H9 (cell line): ENCODE measurements at regions not wholly inside any gene's neighbourhood (a gene's known extent, or its start where the extent isn't known, plus 50 kb on each side); places are given as distances from the start of the nearest gene placed in this dataset.
A peak's percentile ranks its signal among the peaks of the same experiment; 100 is the strongest.

Experiments used
- DNase-seq: peaks from one replicate; pipeline ENCODE4 v3.0.0-alpha.2; 2017
- H2AFZ ChIP-seq: one replicate; pipeline ENCODE4 v1.6.1; 2013; ENCODE audit warnings: mild to moderate bottlenecking, low read length, control low read depth, moderate library complexity
- H2AK5ac ChIP-seq: 2 replicates; pipeline ENCODE4 v1.6.1; 2013; ENCODE audit warnings: low read length, control low read depth, mixed read lengths; ENCODE audit not compliant: insufficient read length
- H2BK120ac ChIP-seq: one replicate; pipeline ENCODE4 v1.6.1; 2013; ENCODE audit warnings: low read depth, mild to moderate bottlenecking, low read length, control low read depth, inconsistent platforms; ENCODE audit not compliant: poor library complexity, severe bottlenecking
- H2BK12ac ChIP-seq: 2 replicates; pipeline ENCODE4 v1.6.1; 2013; ENCODE audit warnings: low read length, control low read depth, mixed read lengths, low read depth; ENCODE audit not compliant: insufficient read length
- H2BK15ac ChIP-seq: 2 replicates; pipeline ENCODE4 v1.6.1; 2013; ENCODE audit warnings: low read depth, low read length, control low read depth
- H2BK20ac ChIP-seq: one replicate; pipeline ENCODE4 v1.6.1; 2013; ENCODE audit warnings: low read depth, mild to moderate bottlenecking, low read length, control low read depth, inconsistent platforms; ENCODE audit not compliant: poor library complexity, severe bottlenecking
- H2BK5ac ChIP-seq: 2 replicates; pipeline ENCODE4 v1.6.1; 2013; ENCODE audit warnings: low read length, control low read depth, mixed read lengths; ENCODE audit not compliant: insufficient read length
- H3K14ac ChIP-seq: 2 replicates; pipeline ENCODE4 v1.6.1; 2013; ENCODE audit warnings: low read length, control low read depth; ENCODE audit not compliant: insufficient read depth
- H3K18ac ChIP-seq: 2 replicates; pipeline ENCODE4 v1.6.1; 2013; ENCODE audit warnings: low read depth, mild to moderate bottlenecking, mixed read lengths, low read length, control low read depth; ENCODE audit not compliant: insufficient read length
- H3K23ac ChIP-seq: 2 replicates; pipeline ENCODE4 v1.6.1; 2013; ENCODE audit warnings: low read length, control low read depth, mixed read lengths, low read depth; ENCODE audit not compliant: insufficient read length
- H3K23me2 ChIP-seq: 2 replicates; pipeline ENCODE4 v1.6.1; 2013; ENCODE audit warnings: low read depth, mild to moderate bottlenecking, mixed read lengths, low read length, control low read depth; ENCODE audit not compliant: insufficient read length, poor library complexity, severe bottlenecking
- H3K27ac ChIP-seq: 2 replicates; pipeline ENCODE4 v1.5.1; 2013; ENCODE audit warnings: low read length, control low read depth, mixed read lengths, low read depth; ENCODE audit not compliant: insufficient read length
- H3K27me3 ChIP-seq: 2 replicates; pipeline ENCODE4 v1.6.1; 2013; ENCODE audit warnings: low read length, control low read depth, inconsistent platforms; ENCODE audit not compliant: insufficient read depth
- H3K4ac ChIP-seq: 2 replicates; pipeline ENCODE4 v1.6.1; 2013; ENCODE audit warnings: low read depth, mild to moderate bottlenecking, control low read depth, inconsistent platforms, low read length, moderate library complexity
- H3K4me1 ChIP-seq: 2 replicates; pipeline ENCODE4 v1.6.1; 2013; ENCODE audit warnings: low read length, control low read depth, inconsistent platforms; ENCODE audit not compliant: insufficient read depth
- H3K4me2 ChIP-seq: 2 replicates; pipeline ENCODE4 v1.6.1; 2013; ENCODE audit warnings: low read length, control low read depth, mixed read lengths; ENCODE audit not compliant: insufficient read length, insufficient read depth
- H3K56ac ChIP-seq: 2 replicates; pipeline ENCODE4 v1.6.1; 2013; ENCODE audit warnings: low read depth, mild to moderate bottlenecking, mixed read lengths, low read length, control low read depth; ENCODE audit not compliant: insufficient read length
- H3K79me1 ChIP-seq: 2 replicates; pipeline ENCODE4 v1.6.1; 2013; ENCODE audit warnings: low read depth, mild to moderate bottlenecking, moderate library complexity, low read length, control low read depth, inconsistent platforms; ENCODE audit not compliant: insufficient read depth, poor library complexity, severe bottlenecking
- H3K79me2 ChIP-seq: 2 replicates; pipeline ENCODE4 v1.6.1; 2013; ENCODE audit warnings: low read length, control low read depth, inconsistent platforms; ENCODE audit not compliant: insufficient read depth
- H3K9ac ChIP-seq: 2 replicates; pipeline ENCODE4 v1.6.1; 2013; ENCODE audit warnings: low read length, control low read depth, mixed read lengths; ENCODE audit not compliant: insufficient read length; ENCODE audit errors: extremely low read depth
- H3K9me3 ChIP-seq: one replicate; pipeline ENCODE4 v1.6.1; 2013; ENCODE audit warnings: low read depth, low read length, inconsistent platforms; ENCODE audit not compliant: control insufficient read depth
- H3T11ph ChIP-seq: one replicate; pipeline ENCODE4 v1.6.1; 2013; ENCODE audit warnings: mild to moderate bottlenecking, low read length, control low read depth, inconsistent platforms
- H4K20me1 ChIP-seq: one replicate; pipeline ENCODE4 v1.6.1; 2013; ENCODE audit not compliant: control insufficient read depth, insufficient read length, insufficient read depth
- H4K5ac ChIP-seq: 2 replicates; pipeline ENCODE4 v1.6.1; 2013; ENCODE audit warnings: low read depth, mild to moderate bottlenecking, mixed read lengths, low read length, control low read depth; ENCODE audit not compliant: insufficient read length
- H4K8ac ChIP-seq: replicated peaks from 2 replicates; pipeline ENCODE4 v1.6.1; 2013; ENCODE audit warnings: low read length, control low read depth, mixed read lengths, low read depth; ENCODE audit not compliant: insufficient read length
- H4K91ac ChIP-seq: 2 replicates; pipeline ENCODE4 v1.6.1; 2013; ENCODE audit warnings: low read depth, mild to moderate bottlenecking, moderate library complexity, mixed read lengths, low read length, control low read depth; ENCODE audit not compliant: insufficient read length
- H3K27ac Mint-ChIP-seq, 3 experiments: 2 replicates in 2 of 3; 3 replicates in 1 of 3; pipeline ENCODE4 v1.8.0; 2020 to 2021; ENCODE audit warnings: mixed read lengths in 3 of 3, mild to moderate bottlenecking in 1 of 3, moderate library complexity in 1 of 3
- H3K27me3 Mint-ChIP-seq: 2 replicates; pipeline ENCODE4 v1.8.0; 2021; ENCODE audit warnings: low read depth, mild to moderate bottlenecking, moderate library complexity, mixed read lengths
- H3K36me3 Mint-ChIP-seq, 3 experiments: 2 replicates in 2 of 3; 3 replicates in 1 of 3; pipeline ENCODE4 v1.8.0; 2020 to 2021; ENCODE audit warnings: low read depth in 3 of 3, mixed read lengths in 3 of 3; ENCODE audit not compliant: insufficient read depth in 1 of 3
- H3K4me1 Mint-ChIP-seq, 2 experiments: 2 replicates each; pipeline ENCODE4 v1.8.0; 2020; ENCODE audit warnings: mixed read lengths in 2 of 2
- H3K4me3 Mint-ChIP-seq, 2 experiments: 2 replicates in 1 of 2; 3 replicates in 1 of 2; pipeline ENCODE4 v1.8.0; 2020 to 2021; ENCODE audit warnings: mild to moderate bottlenecking in 2 of 2, mixed read lengths in 2 of 2, moderate library complexity in 1 of 2
- H3K9me3 Mint-ChIP-seq, 2 experiments: 2 replicates in 1 of 2; 3 replicates in 1 of 2; pipeline ENCODE4 v1.8.0; 2020; ENCODE audit warnings: mild to moderate bottlenecking in 2 of 2, mixed read lengths in 2 of 2, moderate library complexity in 1 of 2
- WGBS: extraction: QIAGEN DNeasy Blood & Tissue Kit; methylation state at CpG from one replicate; pipeline ENCODE4 v1.1.7; 2013; ENCODE audit warnings: missing lambda C conversion rate, low lambda C conversion rate, mixed read lengths; ENCODE audit not compliant: insufficient read length; ENCODE audit errors: extremely low coverage; 5-methylcytosine and 5-hydroxymethylcytosine counted together
- TF ChIP-seq, protein P1 (sequence below): fragments of 200-600 bp; sonication (generic); conservative IDR thresholded peaks from 3 replicates; pipeline ENCODE4 v1.8.0; 2021; ENCODE audit warnings: antibody characterized with exemption, mild to moderate bottlenecking

DNA sequence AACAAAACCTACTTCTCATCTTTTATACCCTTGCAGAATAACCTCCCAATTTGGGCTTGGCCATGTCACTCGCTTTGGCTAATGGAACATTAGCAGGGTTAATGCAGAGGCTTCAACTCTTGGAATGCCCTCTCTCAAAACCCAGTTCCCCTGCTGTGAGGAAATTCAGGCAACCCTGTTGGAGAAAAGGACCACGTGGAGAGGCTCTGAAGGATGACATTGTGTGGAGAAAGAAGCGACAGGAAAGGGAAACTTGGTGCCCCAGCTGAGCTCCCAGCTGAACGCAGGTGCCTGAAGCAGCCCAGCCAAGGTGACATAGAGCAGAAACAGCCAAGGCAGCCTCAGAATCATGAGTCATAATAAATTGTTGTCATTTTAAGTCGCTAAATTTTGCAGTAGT, 214.2 kb upstream of the GHITM start:
- Histone ChIP-seq H4K91ac (no peak overlapping the region), H3K4me2 (no peak overlapping the region), H2BK12ac (no peak overlapping the region), H2BK5ac (no peak overlapping the region), H2BK20ac (no peak overlapping the region), H3K79me1 (no peaks in the 10 kb centered on the region), H2AK5ac (no peak overlapping the region), H3K9ac (no peak overlapping the region), H3K4me1 (peaks cover 2% of the 10 kb centered on the region; the same call in 1 of the 2 replicates), H4K20me1 (no peaks in the 10 kb centered on the region), H3K27me3 (no peaks in the 10 kb centered on the region), H2BK120ac (no peak overlapping the region), H3K56ac (no peak overlapping the region), H3K23me2 (no peaks in the 10 kb centered on the region), H3T11ph (no peak overlapping the region), H3K23ac (no peak overlapping the region), H2AFZ (no peak overlapping the region), H3K4ac (no peak overlapping the region), H3K79me2 (no peaks in the 10 kb centered on the region), H3K18ac (no peak overlapping the region), H2BK15ac (no peak overlapping the region), H3K14ac (no peak overlapping the region), H3K9me3 (no peaks in the 10 kb centered on the region), H4K5ac (no peak overlapping the region), H3K27ac (no peak overlapping the region), H4K8ac (no peak overlapping the region)
- peak; percentile 63 for DNase-seq
- Mint-ChIP-seq H3K27me3 (peaks cover 12% of the 10 kb centered on the region), H3K4me1 (peaks cover 27 to 33% of the 10 kb centered on the region in 2 experiments), H3K27ac (no peak overlapping the region), H3K9me3 (no peaks in the 10 kb centered on the region; a peak in 1 of 5 replicates), H3K4me3 (no peak overlapping the region), H3K36me3 (no peaks in the 10 kb centered on the region)
- TF ChIP-seq, protein P1, sequence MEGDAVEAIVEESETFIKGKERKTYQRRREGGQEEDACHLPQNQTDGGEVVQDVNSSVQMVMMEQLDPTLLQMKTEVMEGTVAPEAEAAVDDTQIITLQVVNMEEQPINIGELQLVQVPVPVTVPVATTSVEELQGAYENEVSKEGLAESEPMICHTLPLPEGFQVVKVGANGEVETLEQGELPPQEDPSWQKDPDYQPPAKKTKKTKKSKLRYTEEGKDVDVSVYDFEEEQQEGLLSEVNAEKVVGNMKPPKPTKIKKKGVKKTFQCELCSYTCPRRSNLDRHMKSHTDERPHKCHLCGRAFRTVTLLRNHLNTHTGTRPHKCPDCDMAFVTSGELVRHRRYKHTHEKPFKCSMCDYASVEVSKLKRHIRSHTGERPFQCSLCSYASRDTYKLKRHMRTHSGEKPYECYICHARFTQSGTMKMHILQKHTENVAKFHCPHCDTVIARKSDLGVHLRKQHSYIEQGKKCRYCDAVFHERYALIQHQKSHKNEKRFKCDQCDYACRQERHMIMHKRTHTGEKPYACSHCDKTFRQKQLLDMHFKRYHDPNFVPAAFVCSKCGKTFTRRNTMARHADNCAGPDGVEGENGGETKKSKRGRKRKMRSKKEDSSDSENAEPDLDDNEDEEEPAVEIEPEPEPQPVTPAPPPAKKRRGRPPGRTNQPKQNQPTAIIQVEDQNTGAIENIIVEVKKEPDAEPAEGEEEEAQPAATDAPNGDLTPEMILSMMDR, result no peak
- WGBS, result no CpG with 5 or more reads among the region's 5 CpGs
